Liver (tissue), 3 donors: ENCODE measurements at regions not wholly inside any gene's neighbourhood (a gene's known extent, or its start where the extent isn't known, plus 50 kb on each side); places are given as distances from the start of the nearest gene placed in this dataset.

Experiments
- CTCF ChIP-seq: fragments of 150-350 bp; IDR thresholded peaks from 2 replicates; pipeline ENCODE4 v1.5.1; 2017; ENCODE audit warnings: improper control_type of control experiment, low read depth, low read length; ENCODE audit not compliant: missing input control
- EGR1 ChIP-seq, 2 donors: IDR thresholded peaks; 2 replicates each; pipeline ENCODE4 v1.6.1; 2016 to 2018; ENCODE audit warnings: antibody characterized with exemption in 2 of 2, low read depth in 2 of 2
- FOXA1 ChIP-seq: IDR thresholded peaks from 2 replicates; pipeline ENCODE4 v1.6.1; 2016; ENCODE audit warnings: antibody characterized with exemption
- HNF4A ChIP-seq, 2 donors: conservative IDR thresholded peaks; 2 replicates each; pipeline ENCODE4 v1.6.1; 2016; ENCODE audit warnings: antibody characterized with exemption in 2 of 2, mild to moderate bottlenecking in 2 of 2
- JUND ChIP-seq, 2 donors: IDR thresholded peaks; 2 replicates each; pipeline ENCODE4 v1.6.1; 2016; ENCODE audit warnings: antibody characterized with exemption in 2 of 2
- MAX ChIP-seq: IDR thresholded peaks from 2 replicates; pipeline ENCODE4 v1.6.1; 2016; ENCODE audit warnings: antibody characterized with exemption
- NR2F2 ChIP-seq: IDR thresholded peaks from 2 replicates; pipeline ENCODE4 v1.6.1; 2016; ENCODE audit warnings: antibody characterized with exemption
- RAD21 ChIP-seq, 2 donors: IDR thresholded peaks; 2 replicates each; pipeline ENCODE4 v1.6.1; 2016; ENCODE audit warnings: antibody characterized with exemption in 2 of 2, mild to moderate bottlenecking in 2 of 2
- REST ChIP-seq: IDR thresholded peaks from 2 replicates; pipeline ENCODE4 v1.6.1; 2016; ENCODE audit warnings: antibody characterized with exemption, mild to moderate bottlenecking
- RXRA ChIP-seq, 2 donors: IDR thresholded peaks; 2 replicates each; pipeline ENCODE4 v1.6.1; 2017 to 2018; ENCODE audit warnings: antibody characterized with exemption in 2 of 2, mild to moderate bottlenecking in 1 of 2
- TAF1 ChIP-seq: conservative IDR thresholded peaks from 2 replicates; pipeline ENCODE4 v1.6.1; 2016; ENCODE audit warnings: antibody characterized with exemption, mild to moderate bottlenecking
- ZBTB33 ChIP-seq: IDR thresholded peaks from 2 replicates; pipeline ENCODE4 v1.6.1; 2016; ENCODE audit warnings: antibody characterized with exemption
- donor health status: healthy.
- donor health status: healthy.

- TF ChIP-seq CTCF (no peak), MAX (no peak), FOXA1 (no peak), RAD21 (IDR thresholded peaks at IDR 0.05) (no peak), REST (no peak), EGR1 (IDR thresholded peaks at IDR 0.05; ENCODE audit: low read depth in 2 of 2) (no peak), RXRA (IDR thresholded peaks at IDR 0.05) (no peak), NR2F2 (no peak), JUND (IDR thresholded peaks at IDR 0.05) (no peak), ZBTB33 (no peak), TAF1 (no peak), HNF4A (conservative IDR thresholded peaks at IDR 0.05) (no peak)
These were observed 1076.4 kb upstream of the CDH6 start for GRCh38 chr5:30117135-30117534.
